NCI-H82 treated with DMSO at 0.1 percent for 48 hours (cell line): ENCODE measurements at regions not wholly inside any gene's neighbourhood (a gene's known extent, or its start where the extent isn't known, plus 50 kb on each side); places are given as distances from the start of the nearest gene placed in this dataset.
A peak's percentile ranks its signal among the peaks of the same experiment; 100 is the strongest.

ENCODE experiments used
- DNase-seq: peaks from one replicate; lab custom pipeline; 2025; ENCODE audit not compliant: unreplicated experiment; lab: John Stamatoyannopoulos, UW

DNA sequence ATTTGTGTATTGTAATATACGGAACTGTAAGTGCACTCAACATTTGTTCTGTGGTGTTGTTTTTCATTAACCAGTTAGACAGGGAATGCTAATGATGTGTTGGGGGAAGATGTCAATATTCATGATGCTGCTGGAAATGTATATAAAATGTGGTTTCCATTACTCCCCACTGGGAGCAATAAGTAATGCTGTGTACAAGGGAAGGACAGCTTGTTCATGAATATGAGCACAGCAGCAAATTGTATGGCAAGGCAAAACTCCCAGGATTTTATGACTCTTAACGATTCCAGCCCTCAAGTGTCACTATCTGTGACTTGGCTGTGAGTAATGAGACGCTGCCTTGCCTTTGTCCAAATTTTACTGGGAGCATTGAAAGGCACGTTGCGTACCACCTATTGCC lies 312.4 kb upstream of the DDX18 start:
- DNase-seq, result no peak

DNA sequence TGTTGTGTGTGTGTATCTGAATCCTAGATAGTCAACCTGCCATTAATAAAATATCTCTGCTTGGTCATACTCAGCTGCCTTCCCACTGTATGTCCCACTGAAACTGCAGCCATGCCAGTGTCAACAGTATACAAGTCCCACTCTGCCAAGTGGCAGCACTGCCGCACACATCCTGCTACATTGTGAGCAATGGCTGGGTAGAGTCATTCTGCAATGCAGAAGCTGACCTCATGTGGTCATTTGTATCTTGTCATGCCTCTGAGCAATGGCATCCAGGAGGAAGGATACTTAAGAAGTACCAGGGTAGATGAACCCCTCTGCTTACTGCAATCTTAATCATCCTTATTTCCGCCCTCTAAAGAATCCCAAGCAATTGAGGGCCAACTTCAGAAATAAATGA lies 302.2 kb upstream of the DDX18 start:
- DNase-seq, result no peak

DNA sequence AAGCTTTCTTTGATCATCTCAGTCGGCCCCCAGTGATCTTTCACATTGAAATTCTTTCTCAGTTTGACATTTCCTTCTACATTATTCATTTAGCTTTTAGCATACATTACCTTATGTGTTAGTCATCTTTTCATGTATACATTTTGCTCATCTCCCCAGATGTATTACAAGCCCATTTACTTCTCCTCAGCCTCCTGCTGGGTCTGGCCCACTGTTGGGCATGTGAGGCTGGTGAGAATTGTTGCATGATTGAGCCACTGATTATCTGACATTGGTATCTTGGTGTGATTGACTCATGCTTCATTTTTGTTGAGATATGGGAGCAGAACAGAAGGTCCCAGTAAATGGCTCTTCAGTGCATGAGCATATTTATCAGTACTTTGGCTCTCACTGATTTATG lies 300.1 kb upstream of the DDX18 start:
- DNase-seq, result no peak

DNA sequence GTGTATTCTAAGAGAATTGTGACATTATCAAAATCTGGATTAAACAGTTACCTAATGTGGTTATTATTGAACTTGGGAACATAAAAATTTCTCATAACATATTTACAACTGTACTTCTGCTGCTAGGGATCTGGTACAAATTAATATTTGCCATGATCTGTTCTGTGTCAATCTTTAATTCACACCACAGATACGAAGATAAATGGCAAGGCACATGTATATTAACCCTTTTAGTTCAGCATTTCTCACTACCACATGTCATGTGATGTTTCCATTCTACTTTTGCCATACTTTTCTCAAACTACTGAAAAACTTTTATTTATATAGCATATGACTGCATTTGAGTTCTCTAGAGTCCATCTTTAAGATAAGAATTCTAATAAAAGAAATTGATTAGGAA lies 295.3 kb upstream of the DDX18 start:
- no peak for DNase-seq

DNA sequence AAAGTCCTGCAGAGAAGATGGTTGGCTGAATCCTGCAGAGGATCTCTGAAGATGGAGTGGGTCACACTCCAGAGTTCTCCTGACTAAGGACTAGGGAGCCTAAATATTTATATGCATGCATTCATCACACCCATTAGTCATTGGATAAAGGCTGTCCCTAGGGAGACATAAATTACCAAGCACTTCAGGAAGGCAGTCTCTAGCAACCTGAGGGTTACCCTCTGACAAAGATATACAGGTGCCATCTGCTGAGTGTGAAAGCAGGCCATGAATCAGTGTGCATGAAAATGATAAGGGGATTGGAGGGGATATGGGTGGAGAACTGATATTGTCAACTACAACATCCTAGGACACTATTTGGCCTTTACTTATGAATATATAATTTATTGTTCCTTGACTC lies 294.8 kb upstream of the DDX18 start:
- no peak for DNase-seq

DNA sequence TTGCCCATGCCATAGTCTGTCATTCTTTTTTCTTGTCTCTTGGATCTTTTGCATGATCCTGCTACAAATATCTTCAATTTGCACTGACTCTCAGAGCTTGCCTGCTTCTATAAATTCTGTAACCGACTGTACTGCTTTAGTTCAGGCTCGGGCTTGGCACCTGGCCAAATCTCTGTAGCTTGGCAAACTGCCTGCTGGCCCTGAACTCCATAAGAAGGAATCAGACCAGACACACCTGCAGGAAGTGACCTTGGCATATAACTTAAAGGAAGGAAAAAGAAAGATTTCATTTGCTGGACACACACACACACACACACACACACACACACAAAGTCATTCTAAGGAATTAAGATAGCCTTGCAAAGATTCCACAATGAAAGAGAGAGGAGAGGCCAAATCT lies 291.2 kb upstream of the DDX18 start:
- DNase-seq, result peak; percentile 25

GRCh38 chr2:117523711-117524238 lies 290.7 kb upstream of the DDX18 start:
- DNase-seq, result no peak

GRCh38 chr2:117536139-117536538 lies 278.4 kb upstream of the DDX18 start:
- DNase-seq, result no peak

DNA sequence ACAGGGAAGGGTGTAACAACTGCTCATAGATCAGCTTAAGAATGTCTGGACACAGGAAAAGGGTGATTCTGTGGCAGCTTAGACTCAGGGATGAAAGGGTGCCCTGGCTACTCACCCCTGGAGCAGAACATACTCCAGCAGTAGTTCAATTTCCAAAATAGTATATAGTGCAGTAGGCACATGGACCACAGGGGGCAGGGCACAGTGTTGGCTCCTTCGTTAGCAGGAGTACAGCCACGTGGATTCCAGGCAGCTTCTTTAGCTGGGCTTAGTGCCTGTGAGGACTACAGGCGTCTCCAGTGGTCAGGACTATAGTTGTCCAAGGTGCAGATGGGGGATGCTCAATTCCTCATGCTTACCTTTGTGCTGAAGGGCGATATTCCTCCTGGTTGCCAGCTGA lies 277.5 kb upstream of the DDX18 start:
- DNase-seq, result no peak

DNA sequence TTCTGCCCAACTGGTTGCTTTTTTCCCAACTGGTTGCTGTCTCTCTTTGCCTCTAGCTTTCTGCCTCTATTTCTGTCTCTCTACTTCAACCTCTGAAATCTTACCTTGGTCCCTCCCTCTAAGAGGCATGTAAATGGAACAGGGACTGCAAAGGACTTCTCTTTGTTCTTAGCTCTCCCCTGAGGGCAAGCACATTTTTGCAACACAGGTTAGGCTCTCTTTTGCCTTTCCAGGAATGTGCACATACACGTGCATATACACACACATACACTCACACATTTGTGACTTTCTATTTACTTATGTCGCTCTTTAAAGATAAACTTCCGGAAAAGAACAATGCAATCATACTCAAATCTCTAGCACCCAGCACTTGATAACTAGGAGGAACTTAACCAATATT lies 262.6 kb upstream of the DDX18 start:
- DNase-seq, result no peak

GRCh38 chr2:117553448-117553847 lies 261.0 kb upstream of the DDX18 start:
- DNase-seq, result no peak

- DNase-seq, result no peak
Observed at GRCh38 chr2:117555965-117556364, 258.5 kb upstream of the DDX18 start.

DNA sequence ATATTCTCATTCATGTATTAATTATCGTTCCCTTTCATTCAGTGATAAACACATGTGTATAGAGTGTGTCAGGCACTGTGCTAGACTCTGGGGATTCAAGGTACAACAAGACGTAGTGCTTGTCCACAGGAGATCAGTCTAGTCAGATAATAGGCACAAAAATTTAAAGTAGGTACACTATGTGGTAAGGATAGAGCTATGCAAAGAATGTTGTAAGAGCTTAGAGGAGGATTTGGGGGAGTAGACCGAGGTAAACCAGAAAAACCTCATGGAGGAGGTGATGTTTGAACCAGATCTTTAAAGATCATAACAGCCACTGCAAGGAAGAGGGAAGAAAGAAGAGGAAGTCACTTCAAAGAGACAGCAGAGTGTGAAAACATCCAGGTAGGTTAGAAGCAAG lies 256.9 kb upstream of the DDX18 start:
- DNase-seq, result no peak

GRCh38 chr2:117562654-117563053 lies 251.8 kb upstream of the DDX18 start:
- no peak for DNase-seq

- DNase-seq, result no peak
Observed at GRCh38 chr2:117571590-117572349, 242.7 kb upstream of the DDX18 start.

DNA sequence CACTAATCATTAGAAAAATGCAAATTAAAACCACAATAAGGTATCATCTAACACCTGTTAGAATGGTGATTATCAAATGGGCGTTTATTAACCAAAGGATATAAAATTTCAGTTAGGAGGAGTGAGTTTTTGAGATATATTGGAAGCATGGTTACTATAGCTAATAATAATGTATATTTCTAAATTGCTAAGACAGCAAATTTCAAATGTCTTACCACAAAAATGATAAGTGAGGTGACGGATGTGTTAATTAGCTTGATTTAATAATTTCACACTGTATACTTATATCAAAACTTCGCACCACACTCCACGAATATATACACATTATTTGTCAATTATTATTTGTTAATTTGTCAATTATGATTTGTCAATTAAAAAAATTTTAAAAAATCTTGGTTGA lies 227.2 kb upstream of the DDX18 start:
- DNase-seq, result no peak

DNA sequence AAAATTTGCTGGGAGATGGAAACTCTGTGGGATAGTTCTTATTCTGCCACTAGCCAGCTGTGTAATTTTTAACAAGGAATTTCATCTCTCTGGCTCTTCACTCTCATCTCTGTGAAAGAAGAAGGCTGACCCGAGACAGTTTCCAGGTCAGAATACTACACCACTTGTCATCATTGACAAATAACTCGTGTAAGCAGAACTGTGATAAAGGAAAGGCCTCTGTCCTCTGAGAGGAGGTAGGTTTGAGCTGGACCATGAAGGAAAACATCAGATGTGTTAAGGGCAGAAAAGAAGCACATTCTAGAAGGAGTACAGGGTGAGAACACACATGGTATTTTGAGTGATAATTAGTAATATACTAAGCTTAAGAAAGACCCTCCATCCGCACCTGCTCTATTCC lies 211.4 kb upstream of the DDX18 start:
- DNase-seq, result no peak

- DNase-seq, result no peak
Observed at GRCh38 chr2:117603567-117603966, 210.9 kb upstream of the DDX18 start.

- no peak for DNase-seq
Observed at GRCh38 chr2:117607202-117607601, 207.3 kb upstream of the DDX18 start.

DNA sequence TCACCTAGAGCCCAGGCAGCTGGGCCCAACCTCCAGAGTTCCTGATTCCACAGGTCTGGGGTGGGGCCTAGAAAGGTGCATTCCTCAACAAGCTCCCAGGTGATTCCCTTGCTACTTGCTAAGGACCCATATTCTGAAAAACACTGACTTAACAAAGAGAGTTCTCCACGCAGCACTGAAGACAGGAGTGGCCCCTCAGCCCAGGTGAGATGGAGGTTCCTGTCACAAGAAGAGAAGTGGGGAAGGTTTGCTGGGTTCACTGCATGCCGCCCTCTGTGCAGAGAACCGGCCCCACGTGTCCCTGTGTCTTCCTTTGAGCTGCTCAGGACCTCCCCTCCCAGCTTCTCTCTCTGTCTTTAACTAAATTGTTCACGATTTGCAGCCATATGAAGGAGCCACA lies 201.4 kb upstream of the DDX18 start:
- no peak for DNase-seq

DNA sequence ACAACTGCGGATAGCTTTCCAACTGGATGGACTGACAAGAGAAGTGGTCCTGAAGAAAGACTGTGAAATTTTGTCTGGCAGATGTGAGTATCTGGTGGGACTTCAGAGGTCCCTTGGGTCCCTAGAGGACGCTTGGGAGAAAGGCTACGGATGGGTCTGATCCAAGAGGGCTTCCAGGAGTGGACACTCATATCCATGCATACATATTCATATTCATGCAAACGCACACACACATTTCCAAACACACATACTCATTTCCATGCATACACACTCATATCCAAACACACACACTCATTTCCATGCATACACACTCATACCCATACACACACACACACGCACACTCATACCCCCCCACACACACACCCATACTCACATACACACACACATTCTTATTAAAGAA lies 200.2 kb upstream of the DDX18 start:
- DNase-seq, result no peak

GRCh38 chr2:117614823-117615534 lies 199.5 kb upstream of the DDX18 start:
- no peak for DNase-seq

DNA sequence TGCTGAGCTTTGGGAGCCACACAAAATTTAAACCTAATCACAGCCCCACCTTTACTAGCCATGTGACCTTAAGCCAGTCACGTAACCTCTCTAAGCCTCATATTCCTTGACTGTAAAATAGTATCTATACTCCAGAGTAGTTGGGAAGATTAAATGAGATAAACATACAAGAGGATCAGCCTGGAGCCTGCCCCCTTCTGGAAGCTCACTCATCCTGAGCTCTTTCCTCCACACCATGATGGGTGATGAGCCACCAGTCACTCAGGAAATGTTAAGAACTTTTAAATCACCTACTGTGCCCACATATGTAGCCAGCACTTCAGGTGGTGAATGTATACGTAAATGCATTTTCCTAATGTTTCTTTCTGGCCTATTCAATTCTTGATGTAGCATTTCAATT lies 195.9 kb upstream of the DDX18 start:
- DNase-seq, result no peak
